ENCODE measurements at regions not wholly inside any gene's neighbourhood (a gene's known extent, or its start where the extent isn't known, plus 50 kb on each side); places are given as distances from the start of the nearest gene placed in this dataset.

DNA sequence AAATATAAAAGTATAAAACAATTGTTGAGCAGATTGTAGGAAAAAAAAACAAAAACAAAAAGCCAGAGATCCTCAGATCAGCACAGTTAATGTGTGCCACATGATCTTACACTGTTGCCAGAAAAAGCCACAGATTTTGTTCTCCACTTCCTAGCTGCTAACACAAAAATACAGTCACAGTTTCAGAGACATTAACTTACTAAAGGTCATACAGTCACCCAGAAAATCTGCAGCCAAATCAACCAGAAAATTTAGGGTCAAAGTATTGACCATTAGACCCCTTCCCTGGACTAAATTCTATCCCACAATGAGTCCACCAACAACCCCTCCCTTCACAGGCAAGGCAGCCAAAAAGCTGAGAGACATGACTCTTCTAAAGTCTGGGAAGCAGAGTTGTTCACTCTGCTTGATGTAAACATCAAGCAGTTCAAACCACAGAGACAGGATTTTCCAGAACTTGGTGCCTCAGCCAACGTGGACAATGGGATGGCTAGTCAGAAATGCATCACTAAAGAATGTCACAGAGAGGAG, 59.1 kb downstream of the SST start:
- intact Hi-C loops (cut with DNase I) = loop anchor here in 1 of 2 donors (5.0 kb wide), 1 partner anchor 66 kb away; no protein-coding TSS in a partner anchor
- DNase-seq (peak in 2 of 4 donors; percentile 5 to 33), ATAC-seq (peak; percentile 67)
- H3K4me1 ChIP-seq = peaks cover 0 to 8% of the 10 kb centered on the region in 2 donors
- TF ChIP-seq, protein P1, sequence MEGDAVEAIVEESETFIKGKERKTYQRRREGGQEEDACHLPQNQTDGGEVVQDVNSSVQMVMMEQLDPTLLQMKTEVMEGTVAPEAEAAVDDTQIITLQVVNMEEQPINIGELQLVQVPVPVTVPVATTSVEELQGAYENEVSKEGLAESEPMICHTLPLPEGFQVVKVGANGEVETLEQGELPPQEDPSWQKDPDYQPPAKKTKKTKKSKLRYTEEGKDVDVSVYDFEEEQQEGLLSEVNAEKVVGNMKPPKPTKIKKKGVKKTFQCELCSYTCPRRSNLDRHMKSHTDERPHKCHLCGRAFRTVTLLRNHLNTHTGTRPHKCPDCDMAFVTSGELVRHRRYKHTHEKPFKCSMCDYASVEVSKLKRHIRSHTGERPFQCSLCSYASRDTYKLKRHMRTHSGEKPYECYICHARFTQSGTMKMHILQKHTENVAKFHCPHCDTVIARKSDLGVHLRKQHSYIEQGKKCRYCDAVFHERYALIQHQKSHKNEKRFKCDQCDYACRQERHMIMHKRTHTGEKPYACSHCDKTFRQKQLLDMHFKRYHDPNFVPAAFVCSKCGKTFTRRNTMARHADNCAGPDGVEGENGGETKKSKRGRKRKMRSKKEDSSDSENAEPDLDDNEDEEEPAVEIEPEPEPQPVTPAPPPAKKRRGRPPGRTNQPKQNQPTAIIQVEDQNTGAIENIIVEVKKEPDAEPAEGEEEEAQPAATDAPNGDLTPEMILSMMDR (IDR thresholded peaks at IDR 0.05) = no peak
- H3K36me3 ChIP-seq = no peaks in the 10 kb centered on the region
- H3K4me3 ChIP-seq = no peak overlapping the region
- no peaks in the 10 kb centered on the region for H3K9me3 ChIP-seq
- H3K27me3 ChIP-seq = peaks cover 0 to 23% of the 10 kb centered on the region in 2 donors
- no peak overlapping the region for H3K27ac ChIP-seq

DNA sequence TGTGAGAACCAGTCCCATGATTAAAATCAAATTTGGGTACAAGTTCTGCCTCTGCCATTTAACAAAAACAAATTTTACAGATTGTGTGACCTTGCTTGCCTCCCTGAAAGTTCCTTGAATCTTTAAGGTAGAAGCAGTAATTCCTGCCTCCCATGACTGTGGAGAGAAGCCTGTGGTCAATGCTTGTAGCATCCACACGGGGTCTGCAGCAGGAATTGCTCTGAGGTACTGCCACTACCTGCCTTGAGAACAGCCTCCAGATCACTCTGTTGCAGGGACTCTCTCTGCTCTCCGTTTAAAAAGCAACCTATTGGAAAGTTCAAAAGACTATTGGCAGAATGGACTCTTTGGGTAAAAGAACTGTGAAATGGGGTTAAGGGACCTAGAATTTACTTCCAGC, 75.9 kb downstream of the SST start:
- intact Hi-C loops (cut with DNase I) = no loop called here
- no peaks in the 10 kb centered on the region for H3K9me3 ChIP-seq
- peaks cover 0 to 7% of the 10 kb centered on the region in 2 donors for H3K27me3 ChIP-seq
- TF ChIP-seq, protein P1 (IDR thresholded peaks at IDR 0.05) = no peak
- DNase-seq (no peak), ATAC-seq (no peak)
- H3K4me3 ChIP-seq = no peak overlapping the region
- no peaks in the 10 kb centered on the region for H3K4me1 ChIP-seq
- no peaks in the 10 kb centered on the region for H3K36me3 ChIP-seq
- H3K27ac ChIP-seq = no peak overlapping the region

DNA sequence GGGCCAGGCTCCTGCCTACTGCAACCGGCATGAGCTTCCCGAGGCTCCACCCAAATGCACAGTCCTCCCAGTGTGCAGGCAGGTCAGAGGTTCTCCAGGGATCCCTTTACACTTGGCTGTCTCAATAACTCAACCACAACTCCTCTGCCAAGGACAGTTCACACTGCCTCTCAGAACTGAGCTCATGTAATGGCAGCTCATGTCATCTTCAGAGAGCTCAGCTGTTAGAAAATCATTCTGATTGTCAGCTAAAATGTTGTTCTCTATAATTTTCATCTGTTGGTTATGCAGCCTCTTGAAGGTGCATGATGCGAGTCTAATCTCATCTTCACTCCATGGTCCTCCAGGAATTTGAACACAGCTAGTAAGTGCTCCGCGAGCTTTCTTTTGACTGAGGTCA, 76.7 kb downstream of the SST start:
- Histone ChIP-seq H3K27me3 (peaks cover 0 to 7% of the 10 kb centered on the region in 2 donors), H3K4me3 (no peak overlapping the region), H3K9me3 (no peaks in the 10 kb centered on the region), H3K4me1 (no peaks in the 10 kb centered on the region), H3K27ac (no peak overlapping the region), H3K36me3 (no peaks in the 10 kb centered on the region)
- TF ChIP-seq, protein P1 (IDR thresholded peaks at IDR 0.05) = no peak
- intact Hi-C loops (cut with DNase I) = no loop called here
- no peak for DNase-seq
- no peak for ATAC-seq

DNA sequence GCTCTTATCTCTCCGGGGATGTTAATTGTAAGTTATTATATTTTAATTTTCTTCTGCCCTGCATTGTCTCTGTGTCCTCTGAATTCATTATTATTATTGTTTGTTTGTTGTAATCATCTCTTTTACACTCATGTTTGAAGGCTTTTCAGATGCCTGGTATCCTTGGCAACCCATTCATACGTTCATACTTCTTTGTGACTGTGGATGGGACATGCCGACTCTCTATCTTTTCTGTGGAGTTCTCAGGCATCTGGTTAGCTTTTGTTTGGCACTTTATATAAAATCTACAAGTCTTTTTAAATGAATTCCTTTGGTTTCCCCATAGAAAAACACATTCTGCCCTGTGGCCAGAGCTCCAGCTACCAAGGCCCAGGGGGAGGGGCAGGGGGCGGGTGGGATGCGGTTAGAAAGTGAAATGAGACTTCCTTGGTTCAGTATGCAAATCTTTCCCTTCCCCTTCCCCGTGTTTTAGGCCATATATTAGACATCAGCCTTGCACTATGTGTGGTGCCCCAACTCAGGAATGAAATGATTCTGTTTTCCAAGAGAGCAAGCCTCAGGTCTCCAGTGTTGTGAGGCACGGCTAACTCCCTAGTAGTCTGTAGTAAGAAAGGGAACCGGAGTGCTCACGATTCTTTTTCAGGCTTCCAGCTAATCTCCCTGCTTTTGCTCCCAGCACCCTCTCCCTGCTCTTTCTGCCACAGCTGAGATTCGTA, 79.2 kb downstream of the SST start:
- no peak for ATAC-seq
- H3K4me3 ChIP-seq = no peak overlapping the region
- H3K27me3 ChIP-seq = peaks cover 0 to 7% of the 10 kb centered on the region in 2 donors
- no peaks in the 10 kb centered on the region for H3K4me1 ChIP-seq
- TF ChIP-seq, protein P1 (IDR thresholded peaks at IDR 0.05) = no peak
- no peaks in the 10 kb centered on the region for H3K36me3 ChIP-seq
- H3K27ac ChIP-seq = no peak overlapping the region
- DNase-seq = no peak
- intact Hi-C loops (cut with DNase I) = no loop called here
- H3K9me3 ChIP-seq = no peaks in the 10 kb centered on the region

DNA sequence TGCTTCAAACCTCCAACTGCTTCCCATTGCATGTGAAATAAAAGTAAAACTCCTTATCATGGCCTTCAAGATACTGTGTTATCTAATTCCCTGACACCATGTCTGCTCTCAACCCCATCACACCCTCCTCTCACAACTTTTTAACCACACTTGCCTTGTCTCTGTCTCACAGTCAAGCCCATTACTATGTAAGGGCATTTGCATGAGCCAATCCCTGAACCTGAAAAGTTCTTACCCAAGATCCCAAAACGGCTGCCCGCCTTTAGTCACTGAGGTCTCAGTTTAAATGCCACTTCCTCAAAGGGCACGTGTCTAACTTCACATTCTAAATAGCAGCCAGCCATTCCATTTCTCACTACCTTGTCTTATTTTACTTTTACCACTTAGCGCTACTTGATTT, 83.1 kb downstream of the SST start:
- Histone ChIP-seq H3K4me1 (no peaks in the 10 kb centered on the region), H3K36me3 (no peaks in the 10 kb centered on the region), H3K27ac (no peak overlapping the region), H3K4me3 (no peak overlapping the region), H3K9me3 (no peaks in the 10 kb centered on the region), H3K27me3 (no peaks in the 10 kb centered on the region)
- TF ChIP-seq, protein P1 (IDR thresholded peaks at IDR 0.05) = no peak
- intact Hi-C loops (cut with DNase I) = no loop called here
- DNase-seq (no peak), ATAC-seq (no peak)

All from left lung (tissue), 4 donors.